ENCODE measurements at regions not wholly inside any gene's neighbourhood (a gene's known extent, or its start where the extent isn't known, plus 50 kb on each side); places are given as distances from the start of the nearest gene placed in this dataset.

DNA sequence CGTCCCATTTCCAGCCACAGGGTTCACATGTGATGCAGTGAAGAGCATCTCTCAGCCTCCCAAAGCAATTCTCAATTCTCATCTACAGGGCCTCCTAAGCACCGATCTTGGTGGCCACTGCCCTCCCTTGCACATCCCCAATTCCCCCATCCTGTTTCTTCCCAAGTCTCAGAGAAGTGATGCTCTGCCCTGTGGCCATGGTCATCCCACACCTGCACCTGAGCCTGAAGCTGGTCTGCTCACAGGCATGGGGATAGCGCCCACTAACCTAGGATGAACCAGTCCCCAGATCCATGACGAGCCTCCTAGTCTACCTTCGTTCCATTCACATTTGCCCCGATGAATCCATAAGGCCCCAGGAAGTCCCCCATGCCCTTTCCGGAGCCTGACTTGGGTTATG is 201.5 kb downstream of the UACA start:
- TF ChIP-seq GATA2 (IDR thresholded peaks at IDR 0.05; ENCODE audit: low read depth, low read length) (no peak), GATA3 (IDR thresholded peaks at IDR 0.05; ENCODE audit: low read depth, low read length) (no peak)
